IPS DF 6.9 (cell line): ENCODE measurements at regions not wholly inside any gene's neighbourhood (a gene's known extent, or its start where the extent isn't known, plus 50 kb on each side); places are given as distances from the start of the nearest gene placed in this dataset.
"Not testable (repeated sequence)": the region's sequence is repeated elsewhere in the genome, so short reads cannot be mapped to it uniquely, and the experiment has no call there.

Source experiments
- DNase-seq: peaks from one replicate; pipeline ENCODE4 v3.0.0-alpha.2; 2013; ENCODE audit warnings: low read depth, low spot score
- H3K27ac ChIP-seq: one replicate; pipeline ENCODE4 v1.5.1; 2013; ENCODE audit warnings: low read length, control low read depth
- H3K27me3 ChIP-seq: 2 replicates; pipeline ENCODE4 v1.6.1; 2013; ENCODE audit warnings: mild to moderate bottlenecking, low read length; ENCODE audit not compliant: control insufficient read depth, insufficient read depth
- H3K36me3 ChIP-seq: 2 replicates; pipeline ENCODE4 v1.6.1; 2013; ENCODE audit warnings: low read length; ENCODE audit not compliant: control insufficient read depth, insufficient read depth
- H3K4me1 ChIP-seq: 2 replicates; pipeline ENCODE4 v1.6.1; 2013; ENCODE audit warnings: low read length; ENCODE audit not compliant: control insufficient read depth, insufficient read depth
- H3K4me3 ChIP-seq: 2 replicates; pipeline ENCODE4 v1.5.1; 2013; ENCODE audit warnings: mild to moderate bottlenecking, low read length
- H3K9me3 ChIP-seq: 2 replicates; pipeline ENCODE4 v1.6.1; 2013; ENCODE audit warnings: low read length, inconsistent platforms; ENCODE audit not compliant: control insufficient read depth, insufficient read depth
- WGBS: extraction: QIAGEN DNeasy Blood & Tissue Kit; methylation state at CpG from one replicate; pipeline ENCODE4 v1.1.7; 2013; ENCODE audit warnings: mixed read lengths, missing lambda C conversion rate; ENCODE audit not compliant: insufficient read length, insufficient coverage; 5-methylcytosine and 5-hydroxymethylcytosine counted together

GRCh38 chr10:100662067-100662466, 83.3 kb upstream of the PAX2 start:
- peaks cover 4% of the 10 kb centered on the region for H3K4me1 ChIP-seq
- H3K27me3 ChIP-seq, result peaks cover 33% of the 10 kb centered on the region
- no peak overlapping the region for H3K27ac ChIP-seq
- H3K36me3 ChIP-seq, result no peaks in the 10 kb centered on the region
- DNase-seq, result no peak
- no peak overlapping the region for H3K4me3 ChIP-seq
- no CpG with 5 or more reads among the region's 7 CpGs for WGBS
- no peaks in the 10 kb centered on the region for H3K9me3 ChIP-seq

GRCh38 chr10:100664316-100665149, 80.8 kb upstream of the PAX2 start:
- no peaks in the 10 kb centered on the region for H3K36me3 ChIP-seq
- H3K4me3 ChIP-seq, result no peak overlapping the region
- H3K4me1 ChIP-seq, result peaks cover 9% of the 10 kb centered on the region
- no peaks in the 10 kb centered on the region for H3K9me3 ChIP-seq
- H3K27ac ChIP-seq, result no peak overlapping the region
- no CpG with 5 or more reads among the region's 6 CpGs for WGBS
- H3K27me3 ChIP-seq, result peaks cover 11% of the 10 kb centered on the region
- no peak for DNase-seq

DNA sequence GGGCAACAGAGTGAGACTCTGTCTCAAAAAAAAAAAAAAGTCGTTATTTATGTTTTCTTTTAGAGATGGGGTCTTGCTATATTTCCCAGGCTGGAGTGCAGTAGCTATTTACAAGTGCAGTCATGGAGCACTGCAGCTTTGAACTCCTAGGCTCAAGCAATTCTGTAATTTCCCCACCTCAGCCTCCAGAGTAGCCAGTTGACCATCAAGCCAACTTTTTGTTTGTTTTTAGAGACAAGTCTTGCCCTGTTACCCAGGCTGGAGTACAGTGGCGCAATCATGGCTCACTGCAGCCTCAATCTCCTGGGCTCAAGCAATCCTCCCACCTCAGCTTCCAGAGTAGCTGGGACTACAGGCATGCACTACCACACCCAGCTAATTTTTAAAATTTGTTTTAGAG, 78.7 kb upstream of the PAX2 start:
- not testable (repeated sequence) for H3K27me3 ChIP-seq

GRCh38 chr10:100669616-100670015, 75.8 kb upstream of the PAX2 start:
- no CpG with 5 or more reads among the region's 9 CpGs for WGBS
- Histone ChIP-seq H3K36me3 (no peaks in the 10 kb centered on the region), H3K27ac (no peak overlapping the region), H3K9me3 (no peaks in the 10 kb centered on the region), H3K27me3 (peaks cover 4% of the 10 kb centered on the region; the same call in 1 of the 2 replicates), H3K4me1 (peaks cover 7% of the 10 kb centered on the region), H3K4me3 (no peak overlapping the region)
- DNase-seq, result no peak

More for the DNA sequence above, 78.7 kb upstream of the PAX2 start:
- not testable (repeated sequence) for H3K4me3 ChIP-seq, H3K36me3 ChIP-seq, H3K9me3 ChIP-seq, H3K4me1 ChIP-seq, DNase-seq, H3K27ac ChIP-seq
- no CpG with 5 or more reads among the region's 2 CpGs for WGBS

GRCh38 chr10:100670368-100670767, 75.0 kb upstream of the PAX2 start:
- Histone ChIP-seq H3K36me3 (no peaks in the 10 kb centered on the region), H3K27me3 (peaks cover 4% of the 10 kb centered on the region; the same call in 1 of the 2 replicates), H3K9me3 (no peaks in the 10 kb centered on the region), H3K4me3 (no peak overlapping the region), H3K27ac (no peak overlapping the region), H3K4me1 (peaks cover 7% of the 10 kb centered on the region)
- no CpG with 5 or more reads among the region's 6 CpGs for WGBS
- DNase-seq, result no peak

DNA sequence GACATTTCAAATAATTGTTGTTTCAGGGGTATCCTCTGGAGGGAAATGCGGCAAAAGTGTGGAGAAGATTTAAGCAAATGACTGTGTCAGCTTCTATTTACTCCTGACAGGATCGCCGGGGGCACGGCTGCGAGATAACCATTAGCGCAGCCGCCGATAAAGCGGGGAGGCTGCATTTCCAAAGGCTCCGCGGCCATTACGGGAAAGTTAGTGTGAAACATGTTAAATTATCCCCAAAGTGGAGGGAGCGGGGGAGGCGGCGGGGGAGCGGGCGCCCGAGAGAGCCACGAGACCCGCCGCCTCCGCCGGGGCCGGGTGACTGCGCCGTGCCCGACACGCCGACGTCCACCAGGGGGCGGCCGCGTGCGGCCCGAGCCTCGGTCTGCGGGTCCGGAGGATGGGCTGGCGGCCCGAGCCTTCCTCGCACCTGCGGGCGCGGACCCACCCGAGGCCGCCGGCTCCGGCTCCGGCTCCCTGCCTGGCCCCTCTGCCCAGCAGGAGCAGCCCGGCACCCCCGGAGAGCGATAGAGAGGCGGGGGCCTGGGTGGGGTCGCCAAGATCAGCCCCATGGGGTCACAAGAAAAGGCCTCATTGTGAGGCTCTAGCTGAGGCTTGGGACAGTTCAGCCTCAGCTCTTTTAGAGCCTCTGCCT, 74.4 kb upstream of the PAX2 start:
- Histone ChIP-seq H3K36me3 (no peaks in the 10 kb centered on the region), H3K4me3 (no peak overlapping the region; the same call in 1 of the 2 replicates), H3K9me3 (no peaks in the 10 kb centered on the region), H3K27me3 (peaks cover 4% of the 10 kb centered on the region; the same call in 1 of the 2 replicates), H3K27ac (no peak overlapping the region), H3K4me1 (peaks cover 7% of the 10 kb centered on the region)
- no peak for DNase-seq
- no CpG with 5 or more reads among the region's 54 CpGs for WGBS

- DNase-seq, result no peak
- Histone ChIP-seq H3K4me3 (no peak overlapping the region), H3K27me3 (peaks cover 4% of the 10 kb centered on the region; the same call in 1 of the 2 replicates), H3K9me3 (no peaks in the 10 kb centered on the region), H3K27ac (no peak overlapping the region), H3K36me3 (no peaks in the 10 kb centered on the region), H3K4me1 (peaks cover 7% of the 10 kb centered on the region)
- no CpG with 5 or more reads among the region's 3 CpGs for WGBS
Measured at GRCh38 chr10:100672199-100672598, 73.2 kb upstream of the PAX2 start.

- Histone ChIP-seq H3K9me3 (no peaks in the 10 kb centered on the region), H3K27me3 (peaks cover 4% of the 10 kb centered on the region; the same call in 1 of the 2 replicates)
- WGBS, result 100% methylated on average over 1 of the region's 6 CpGs
Measured at GRCh38 chr10:100677290-100677945, 68.0 kb upstream of the PAX2 start.

DNA sequence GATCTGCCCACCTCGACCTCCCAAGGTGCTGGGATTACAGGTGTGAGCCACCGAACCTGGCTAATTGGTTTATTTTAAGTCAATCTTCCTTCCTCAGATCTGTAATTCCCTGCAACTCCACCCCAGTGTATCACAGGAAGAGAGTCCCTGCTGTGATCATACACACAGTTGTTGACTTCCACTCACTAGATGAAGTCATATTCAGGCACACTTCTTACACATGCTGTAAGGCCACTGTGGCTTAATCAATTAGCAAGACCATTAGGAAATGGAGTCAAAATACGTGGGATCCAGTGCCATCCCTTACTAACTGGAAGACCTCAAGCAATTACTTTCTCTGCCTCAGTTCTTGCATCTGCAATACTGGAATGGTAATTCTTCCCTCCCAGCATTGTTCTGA, 66.1 kb upstream of the PAX2 start:
- no peak overlapping the region for H3K4me3 ChIP-seq
- H3K9me3 ChIP-seq, result no peaks in the 10 kb centered on the region
- DNase-seq, result no peak
- H3K36me3 ChIP-seq, result no peaks in the 10 kb centered on the region
- peaks cover 2% of the 10 kb centered on the region for H3K4me1 ChIP-seq
- WGBS, result no CpG with 5 or more reads among the region's 3 CpGs
- H3K27me3 ChIP-seq, result peaks cover 11% of the 10 kb centered on the region; the same call in 1 of the 2 replicates
- no peak overlapping the region for H3K27ac ChIP-seq

More at GRCh38 chr10:100677290-100677945, 68.0 kb upstream of the PAX2 start:
- Histone ChIP-seq H3K4me1 (no peaks in the 10 kb centered on the region), H3K36me3 (no peaks in the 10 kb centered on the region), H3K4me3 (no peak overlapping the region), H3K27ac (no peak overlapping the region)
- no peak for DNase-seq

DNA sequence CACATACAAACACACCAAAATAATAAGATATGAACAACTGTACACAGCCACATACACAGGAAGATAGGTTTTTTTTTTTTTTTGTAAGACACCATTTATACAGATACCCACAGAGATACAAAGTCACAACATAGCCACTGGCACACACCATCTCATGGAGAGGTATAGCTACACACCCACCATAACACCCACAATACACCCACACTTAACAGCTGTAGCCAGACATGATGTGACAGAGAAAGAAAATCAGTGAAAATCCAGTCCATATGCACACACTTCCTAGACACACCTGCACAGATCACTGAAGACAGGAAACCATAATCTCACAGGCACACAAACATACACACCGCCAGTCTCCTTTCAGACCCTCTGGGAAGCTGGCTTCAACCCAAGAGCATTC, 62.4 kb upstream of the PAX2 start:
- H3K36me3 ChIP-seq, result no peaks in the 10 kb centered on the region
- H3K27ac ChIP-seq, result no peak overlapping the region
- H3K4me3 ChIP-seq, result no peak overlapping the region
- WGBS, result no CpG with 5 or more reads among the region's 1 CpG
- no peak for DNase-seq
- peaks cover 4% of the 10 kb centered on the region for H3K4me1 ChIP-seq
- H3K27me3 ChIP-seq, result peaks cover 12% of the 10 kb centered on the region; the same call in 1 of the 2 replicates
- no peaks in the 10 kb centered on the region for H3K9me3 ChIP-seq
